Omental fat pad (tissue), 3 donors: ENCODE measurements at regions not wholly inside any gene's neighbourhood (a gene's known extent, or its start where the extent isn't known, plus 50 kb on each side); places are given as distances from the start of the nearest gene placed in this dataset.

Experiments
- ATAC-seq: fragments of 150-250 bp; one replicate; pipeline ENCODE4 v1.9.1; 2016; ENCODE audit warnings: mild to moderate bottlenecking, moderate library complexity; ENCODE audit not compliant: low FRiP score
- DNase-seq: peaks from one replicate; pipeline ENCODE4 v3.0.0-alpha.2; 2019; ENCODE audit warnings: low spot score
- CTCF ChIP-seq, 3 donors: fragments of 450-650 bp; IDR thresholded peaks; one replicate each; pipeline ENCODE4 v1.5.1; 2016 to 2017; ENCODE audit warnings: antibody characterized with exemption in 3 of 3, mild to moderate bottlenecking in 3 of 3, moderate library complexity in 2 of 3

- ATAC-seq (peak; percentile 37), DNase-seq (no peak)
- TF ChIP-seq CTCF (IDR thresholded peaks at IDR 0.05): no peak
Observed at GRCh38 chrX:69299951-69300714, 134.9 kb upstream of the PJA1 start.

DNA sequence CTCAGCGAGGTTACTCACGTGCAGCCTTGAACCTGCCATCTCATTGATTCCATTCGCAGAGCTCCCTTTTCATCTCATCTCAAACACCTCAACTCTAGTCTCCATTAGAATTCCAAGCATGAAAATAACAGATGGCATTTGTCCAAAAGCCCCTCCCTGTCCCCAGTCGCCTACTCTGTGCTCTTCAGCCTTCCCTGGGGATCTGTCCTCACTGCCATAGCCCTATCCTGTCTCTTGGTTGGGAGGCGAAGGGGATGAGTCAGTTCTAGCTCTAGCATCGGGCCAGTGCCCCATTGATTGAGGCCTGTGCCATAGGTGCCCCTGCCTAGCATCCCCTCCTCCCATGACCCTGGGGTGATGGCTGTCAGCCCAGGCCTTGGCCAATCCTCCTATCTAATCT is 134.0 kb upstream of the PJA1 start:
- TF ChIP-seq CTCF (IDR thresholded peaks at IDR 0.05): no peak
- DNase-seq: no peak
- no peak for ATAC-seq

GRCh38 chrX:69298466-69299140 is 133.3 kb upstream of the PJA1 start:
- ATAC-seq (no peak), DNase-seq (no peak)
- TF ChIP-seq CTCF (IDR thresholded peaks at IDR 0.05): no peak

DNA sequence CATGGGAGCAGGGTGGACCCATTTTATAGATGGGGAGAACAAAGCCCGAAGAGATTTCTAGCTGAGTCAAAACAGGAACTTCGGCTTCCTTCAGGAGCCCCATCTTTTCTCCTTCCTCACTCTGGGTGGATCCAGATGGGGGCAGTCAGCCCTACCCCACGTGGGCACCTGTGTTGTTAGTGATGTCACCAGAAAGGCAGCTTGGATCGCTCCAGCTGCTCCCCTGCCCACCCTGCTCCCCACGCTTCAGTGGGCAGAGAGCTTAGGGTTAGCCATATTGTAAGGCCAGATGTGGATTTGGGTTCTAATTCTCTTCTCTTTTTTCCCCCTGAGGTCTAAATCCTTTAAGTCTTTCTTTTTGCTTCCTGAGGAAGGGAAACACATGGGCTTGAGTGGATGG is 132.3 kb upstream of the PJA1 start:
- ATAC-seq (no peak), DNase-seq (no peak)
- TF ChIP-seq CTCF (IDR thresholded peaks at IDR 0.05): no peak

DNA sequence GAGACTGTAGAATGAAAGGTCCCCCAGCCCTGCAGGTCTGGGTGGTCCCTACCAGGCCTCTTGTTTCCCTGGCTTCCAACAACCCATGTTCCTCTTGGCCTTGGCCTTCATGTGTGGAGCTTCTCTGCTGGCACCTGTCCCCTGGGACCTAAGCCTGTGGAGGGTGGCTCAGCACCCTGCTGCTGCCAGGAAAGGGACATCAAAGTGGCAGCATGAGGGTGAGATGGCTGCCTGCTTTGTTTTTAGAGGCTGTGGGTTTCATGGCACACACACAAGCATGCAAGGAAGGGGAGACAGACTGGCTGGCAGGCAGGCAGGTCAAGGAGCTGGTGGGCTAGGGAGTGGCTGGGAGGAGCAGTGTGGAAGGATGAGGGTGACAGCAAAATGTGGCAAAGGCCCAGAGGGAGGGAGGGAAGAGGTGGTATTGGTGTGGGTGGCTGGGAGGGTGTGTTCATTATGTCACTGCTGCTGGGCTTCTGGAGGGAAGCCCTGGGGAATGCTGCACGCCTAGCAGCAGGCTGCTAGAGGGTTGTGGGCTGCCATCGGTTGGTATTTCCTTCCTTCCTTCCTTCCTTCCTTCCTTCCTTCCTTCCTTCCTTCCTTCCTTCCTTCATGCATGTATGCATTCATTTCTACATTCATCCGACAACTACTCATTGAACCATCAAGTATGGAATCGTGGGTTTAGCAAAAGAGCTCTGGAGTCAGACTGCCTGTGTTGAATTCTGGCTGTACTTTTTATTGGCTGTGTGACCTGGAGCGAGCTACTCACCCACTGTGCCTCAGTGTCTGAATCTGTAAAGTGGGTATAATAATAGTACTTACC is 128.7 kb upstream of the PJA1 start:
- DNase-seq (no peak), ATAC-seq (no peak)
- no peak for TF ChIP-seq CTCF (IDR thresholded peaks at IDR 0.05)

DNA sequence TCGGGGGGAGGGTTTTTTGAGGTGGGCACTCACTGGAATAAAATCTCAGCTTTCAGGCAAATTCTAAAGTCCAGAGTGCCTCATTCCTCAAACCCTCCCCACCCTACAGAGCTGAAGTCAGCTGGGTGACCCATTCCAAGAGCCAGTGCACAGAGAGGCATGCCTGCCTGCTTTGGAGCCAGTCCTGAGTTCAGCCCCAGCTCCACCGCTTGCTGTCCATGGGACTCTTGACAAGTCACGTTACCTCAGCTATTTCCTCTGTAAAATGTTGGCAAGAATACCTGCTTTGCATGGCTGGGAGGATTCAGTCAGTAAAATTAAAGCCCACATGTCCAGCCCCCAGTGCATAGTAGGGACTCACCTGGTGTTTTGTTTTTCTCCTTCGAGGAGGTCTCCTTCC is 125.9 kb upstream of the PJA1 start:
- no peak for DNase-seq
- no peak for TF ChIP-seq CTCF (IDR thresholded peaks at IDR 0.05)
- no peak for ATAC-seq
